Epithelial cell of esophagus (primary cell): ENCODE measurements at regions not wholly inside any gene's neighbourhood (a gene's known extent, or its start where the extent isn't known, plus 50 kb on each side); places are given as distances from the start of the nearest gene placed in this dataset.

Source experiments
- DNase-seq: peaks from one replicate; pipeline ENCODE4 v3.0.0; 2010; ENCODE audit warnings: low read depth
- H3K4me3 ChIP-seq: 2 replicates; pipeline ENCODE4 v1.5.1; 2011; ENCODE audit warnings: mild to moderate bottlenecking, low read length, control low read depth
- TF ChIP-seq, protein P1 (sequence below): IDR thresholded peaks from 2 replicates; pipeline ENCODE4 v1.5.1; 2011; ENCODE audit warnings: low read depth, mild to moderate bottlenecking, low read length, control low read depth, inconsistent platforms; ENCODE audit not compliant: insufficient read depth; ENCODE audit errors: missing control alignments

DNA sequence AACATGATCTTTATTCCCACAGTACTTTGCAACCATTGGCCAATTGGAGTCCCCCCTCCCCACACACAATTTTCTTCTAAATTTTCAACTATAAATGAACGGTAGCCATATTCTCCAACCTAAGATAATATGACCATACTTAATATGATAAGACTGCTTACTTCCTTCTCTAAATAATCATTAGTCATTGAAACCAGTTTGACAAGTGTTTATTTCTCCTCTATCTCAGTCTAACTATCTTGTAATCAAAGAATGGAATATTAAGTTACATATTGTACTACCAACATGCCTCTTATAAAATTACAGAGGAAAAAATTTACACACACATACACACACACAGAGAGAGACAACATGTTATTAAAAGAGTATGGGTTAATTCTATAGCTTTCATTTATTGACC, 567.4 kb upstream of the TMPRSS15 start:
- no peak overlapping the region for H3K4me3 ChIP-seq
- TF ChIP-seq, protein P1, sequence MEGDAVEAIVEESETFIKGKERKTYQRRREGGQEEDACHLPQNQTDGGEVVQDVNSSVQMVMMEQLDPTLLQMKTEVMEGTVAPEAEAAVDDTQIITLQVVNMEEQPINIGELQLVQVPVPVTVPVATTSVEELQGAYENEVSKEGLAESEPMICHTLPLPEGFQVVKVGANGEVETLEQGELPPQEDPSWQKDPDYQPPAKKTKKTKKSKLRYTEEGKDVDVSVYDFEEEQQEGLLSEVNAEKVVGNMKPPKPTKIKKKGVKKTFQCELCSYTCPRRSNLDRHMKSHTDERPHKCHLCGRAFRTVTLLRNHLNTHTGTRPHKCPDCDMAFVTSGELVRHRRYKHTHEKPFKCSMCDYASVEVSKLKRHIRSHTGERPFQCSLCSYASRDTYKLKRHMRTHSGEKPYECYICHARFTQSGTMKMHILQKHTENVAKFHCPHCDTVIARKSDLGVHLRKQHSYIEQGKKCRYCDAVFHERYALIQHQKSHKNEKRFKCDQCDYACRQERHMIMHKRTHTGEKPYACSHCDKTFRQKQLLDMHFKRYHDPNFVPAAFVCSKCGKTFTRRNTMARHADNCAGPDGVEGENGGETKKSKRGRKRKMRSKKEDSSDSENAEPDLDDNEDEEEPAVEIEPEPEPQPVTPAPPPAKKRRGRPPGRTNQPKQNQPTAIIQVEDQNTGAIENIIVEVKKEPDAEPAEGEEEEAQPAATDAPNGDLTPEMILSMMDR = no peak
- no peak for DNase-seq

DNA sequence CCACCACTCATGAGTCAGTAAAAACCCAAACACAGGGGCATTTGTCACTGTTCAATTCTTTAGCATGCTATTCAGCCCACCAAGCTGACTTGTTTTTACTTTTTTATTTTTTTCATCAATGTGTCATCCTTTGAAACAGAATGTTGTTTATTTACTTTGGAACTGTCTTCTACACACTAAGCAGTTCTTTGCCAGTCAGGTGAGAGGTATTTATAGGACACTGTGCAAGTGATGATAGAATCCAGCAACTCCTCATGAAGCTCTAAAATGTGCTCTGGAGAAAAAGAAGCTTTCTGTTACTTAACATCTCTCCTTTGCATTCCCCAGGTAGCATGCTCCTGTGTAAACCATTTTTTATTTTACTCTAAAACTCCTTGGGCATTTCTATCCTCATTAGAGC, 582.0 kb upstream of the TMPRSS15 start:
- H3K4me3 ChIP-seq = no peak overlapping the region
- TF ChIP-seq, protein P1 = no peak
- no peak for DNase-seq

DNA sequence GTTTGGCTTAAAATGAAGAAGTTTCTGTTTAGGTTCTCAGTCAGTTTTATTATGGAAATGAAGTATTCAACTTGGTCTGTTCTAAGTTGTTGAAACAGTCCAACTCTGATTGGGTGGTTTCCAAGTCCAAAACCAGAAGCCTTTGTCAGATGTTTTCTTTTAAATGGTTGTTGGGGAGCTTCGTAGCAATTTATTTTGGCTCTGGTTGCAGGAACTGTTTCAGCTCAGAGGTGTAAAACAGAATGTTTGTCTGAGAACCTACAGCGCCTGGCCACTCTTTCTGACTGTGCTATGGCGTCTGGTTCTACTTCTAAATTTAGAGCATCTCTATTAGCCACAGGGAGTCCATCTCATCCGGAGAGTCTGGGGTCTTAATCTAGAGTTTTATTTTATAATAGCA, 582.6 kb upstream of the TMPRSS15 start:
- no peak for DNase-seq
- TF ChIP-seq, protein P1 = no peak
- H3K4me3 ChIP-seq = no peak overlapping the region

DNA sequence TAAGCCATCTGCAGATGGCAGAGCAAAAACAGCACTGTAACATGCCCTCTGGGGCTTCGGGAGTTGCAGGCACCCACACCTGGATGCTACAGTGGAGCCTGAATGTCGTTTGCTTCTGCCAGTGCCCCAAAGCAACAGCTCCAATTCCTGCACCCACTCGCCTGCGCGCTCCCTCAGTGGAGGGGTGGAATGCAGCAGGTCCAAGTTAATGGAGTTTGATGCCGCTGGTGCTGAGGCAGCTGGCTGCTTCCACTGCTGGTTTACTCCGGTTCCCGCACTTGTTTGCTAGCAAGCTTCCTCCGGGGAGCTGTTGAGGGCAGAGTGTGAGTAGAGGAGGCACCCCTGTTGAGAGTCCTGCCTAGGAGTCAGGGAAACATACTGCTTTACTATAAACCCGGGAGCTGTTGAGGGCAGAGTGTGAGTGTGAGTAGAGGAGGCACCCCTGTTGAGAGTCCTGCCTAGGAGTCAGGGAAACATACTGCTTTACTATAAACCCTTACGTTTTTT, 584.0 kb upstream of the TMPRSS15 start:
- TF ChIP-seq, protein P1 = no peak
- no peak for DNase-seq
- H3K4me3 ChIP-seq = no peak overlapping the region

DNA sequence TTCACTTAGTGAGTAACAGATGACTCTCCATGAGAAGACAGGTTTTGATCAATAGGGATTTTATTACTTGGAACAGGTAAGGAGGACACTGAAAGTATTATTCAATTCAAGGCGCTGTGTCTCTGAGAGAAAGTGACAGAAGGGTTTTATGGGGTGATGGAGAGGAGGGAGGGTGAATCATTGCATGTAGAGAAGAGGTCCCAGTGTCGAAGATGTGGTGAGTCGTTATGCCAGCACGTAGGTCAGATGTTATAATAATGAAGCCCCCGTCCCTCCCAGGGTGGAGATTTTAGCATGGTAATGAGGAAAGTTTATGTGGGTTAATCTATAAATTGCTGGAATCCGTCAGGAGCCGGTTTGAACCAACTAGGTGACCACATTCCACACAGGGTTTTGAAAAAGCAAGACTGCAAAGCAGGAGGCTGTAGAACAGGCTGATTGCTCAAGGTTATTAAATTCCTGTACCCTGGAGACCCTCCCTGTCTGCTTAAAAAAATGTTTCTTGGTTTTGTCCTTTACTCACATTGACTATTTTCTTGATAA, 586.4 kb upstream of the TMPRSS15 start:
- H3K4me3 ChIP-seq = no peak overlapping the region
- TF ChIP-seq, protein P1 = no peak
- DNase-seq = no peak

DNA sequence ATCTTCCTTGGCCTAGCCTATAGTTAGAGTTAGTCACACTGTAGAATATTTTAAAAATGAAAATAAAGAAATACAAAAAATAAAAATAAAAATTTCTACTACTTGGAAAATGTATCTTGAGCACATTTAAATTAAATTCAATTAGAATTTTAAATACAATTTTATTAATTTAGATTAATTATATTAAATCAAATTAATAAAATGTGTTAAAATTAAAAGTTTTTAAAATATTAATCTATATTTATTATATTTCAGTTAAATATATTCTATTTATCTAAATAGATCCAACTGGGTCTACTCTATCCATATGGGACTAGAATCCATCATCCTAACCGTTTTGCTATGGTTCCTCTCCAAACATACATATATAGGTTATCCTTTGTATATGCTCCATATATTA, 588.3 kb upstream of the TMPRSS15 start:
- TF ChIP-seq, protein P1 = no peak
- DNase-seq = no peak
- no peak overlapping the region for H3K4me3 ChIP-seq

DNA sequence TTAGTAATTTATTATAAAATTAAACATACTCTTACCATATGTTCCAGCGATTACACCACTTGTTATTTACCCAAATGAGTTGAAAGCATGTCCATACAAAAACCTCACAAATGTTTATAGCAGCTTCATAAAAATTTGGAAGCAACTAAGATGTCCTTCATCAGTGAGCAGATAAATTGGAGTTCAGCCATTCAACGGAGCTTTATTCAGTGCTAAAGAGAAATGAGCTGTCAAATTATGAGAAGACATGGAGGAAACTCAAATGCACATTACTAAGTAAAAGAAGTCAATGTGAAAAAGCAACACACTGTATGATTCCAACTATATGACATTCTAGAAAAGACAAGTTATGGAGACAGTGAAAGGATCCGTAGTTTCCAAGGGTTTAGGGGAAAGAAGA, 606.7 kb upstream of the TMPRSS15 start:
- no peak overlapping the region for H3K4me3 ChIP-seq
- TF ChIP-seq, protein P1 = no peak
- no peak for DNase-seq
